RWPE1 (cell line): ENCODE measurements at regions not wholly inside any gene's neighbourhood (a gene's known extent, or its start where the extent isn't known, plus 50 kb on each side); places are given as distances from the start of the nearest gene placed in this dataset.

Experiments
- CTCF ChIA-PET: fragments of 350-600 bp; sonication (Branson Sonifier 250); formaldehyde crosslinking; extraction: SDS; loops from one replicate; lab custom pipeline; 2021; lab: Yijun Ruan, JAX
- POLR2A ChIA-PET: fragments of 400-600 bp; formaldehyde crosslinking; extraction: SDS; loops from one replicate; lab custom pipeline; 2020; ENCODE audit warnings: antibody characterized with exemption; ENCODE audit not compliant: low non-redundant PET; lab: Yijun Ruan, JAX
- DNase-seq: peaks from one replicate; pipeline ENCODE4 v3.0.0; 2012; ENCODE audit warnings: low spot score
- H3K27ac ChIP-seq: fragments of 450-650 bp; 2 replicates; pipeline ENCODE4 v1.5.1; 2017
- TF ChIP-seq, protein P1 (sequence below): fragments of 450-650 bp; conservative IDR thresholded peaks from 2 replicates; pipeline ENCODE4 v1.5.1; 2017; ENCODE audit warnings: low read depth, mild to moderate bottlenecking

DNA sequence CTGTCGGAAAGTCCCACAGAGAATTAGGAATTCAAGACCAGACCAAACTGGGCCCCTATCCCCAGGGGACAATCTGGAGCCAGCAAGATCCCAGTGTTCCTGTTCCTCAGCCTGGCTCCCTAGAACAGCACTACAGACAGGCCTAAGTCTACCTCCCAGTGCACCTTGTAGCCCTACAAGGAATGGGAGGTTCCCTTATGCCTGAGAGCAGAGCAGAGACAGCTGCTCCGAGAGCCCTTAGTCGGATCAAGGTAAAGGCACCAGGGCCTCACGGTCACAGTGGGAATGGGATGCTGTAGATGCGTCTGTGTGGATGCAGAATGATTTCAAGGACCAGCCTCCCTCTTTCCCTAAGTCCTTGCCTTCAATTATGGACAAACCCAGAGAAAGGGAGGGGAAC lies 204.5 kb upstream of the STXBP5 start:
- POLR2A ChIA-PET = no interaction called here
- DNase-seq = no peak
- CTCF ChIA-PET = interaction anchor here (0.6 kb wide), 1 partner anchor 15 kb away, joined by 3 read pairs; no protein-coding TSS in a partner anchor
- no peak overlapping the region for H3K27ac ChIP-seq
- TF ChIP-seq, protein P1, sequence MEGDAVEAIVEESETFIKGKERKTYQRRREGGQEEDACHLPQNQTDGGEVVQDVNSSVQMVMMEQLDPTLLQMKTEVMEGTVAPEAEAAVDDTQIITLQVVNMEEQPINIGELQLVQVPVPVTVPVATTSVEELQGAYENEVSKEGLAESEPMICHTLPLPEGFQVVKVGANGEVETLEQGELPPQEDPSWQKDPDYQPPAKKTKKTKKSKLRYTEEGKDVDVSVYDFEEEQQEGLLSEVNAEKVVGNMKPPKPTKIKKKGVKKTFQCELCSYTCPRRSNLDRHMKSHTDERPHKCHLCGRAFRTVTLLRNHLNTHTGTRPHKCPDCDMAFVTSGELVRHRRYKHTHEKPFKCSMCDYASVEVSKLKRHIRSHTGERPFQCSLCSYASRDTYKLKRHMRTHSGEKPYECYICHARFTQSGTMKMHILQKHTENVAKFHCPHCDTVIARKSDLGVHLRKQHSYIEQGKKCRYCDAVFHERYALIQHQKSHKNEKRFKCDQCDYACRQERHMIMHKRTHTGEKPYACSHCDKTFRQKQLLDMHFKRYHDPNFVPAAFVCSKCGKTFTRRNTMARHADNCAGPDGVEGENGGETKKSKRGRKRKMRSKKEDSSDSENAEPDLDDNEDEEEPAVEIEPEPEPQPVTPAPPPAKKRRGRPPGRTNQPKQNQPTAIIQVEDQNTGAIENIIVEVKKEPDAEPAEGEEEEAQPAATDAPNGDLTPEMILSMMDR = no peak

DNA sequence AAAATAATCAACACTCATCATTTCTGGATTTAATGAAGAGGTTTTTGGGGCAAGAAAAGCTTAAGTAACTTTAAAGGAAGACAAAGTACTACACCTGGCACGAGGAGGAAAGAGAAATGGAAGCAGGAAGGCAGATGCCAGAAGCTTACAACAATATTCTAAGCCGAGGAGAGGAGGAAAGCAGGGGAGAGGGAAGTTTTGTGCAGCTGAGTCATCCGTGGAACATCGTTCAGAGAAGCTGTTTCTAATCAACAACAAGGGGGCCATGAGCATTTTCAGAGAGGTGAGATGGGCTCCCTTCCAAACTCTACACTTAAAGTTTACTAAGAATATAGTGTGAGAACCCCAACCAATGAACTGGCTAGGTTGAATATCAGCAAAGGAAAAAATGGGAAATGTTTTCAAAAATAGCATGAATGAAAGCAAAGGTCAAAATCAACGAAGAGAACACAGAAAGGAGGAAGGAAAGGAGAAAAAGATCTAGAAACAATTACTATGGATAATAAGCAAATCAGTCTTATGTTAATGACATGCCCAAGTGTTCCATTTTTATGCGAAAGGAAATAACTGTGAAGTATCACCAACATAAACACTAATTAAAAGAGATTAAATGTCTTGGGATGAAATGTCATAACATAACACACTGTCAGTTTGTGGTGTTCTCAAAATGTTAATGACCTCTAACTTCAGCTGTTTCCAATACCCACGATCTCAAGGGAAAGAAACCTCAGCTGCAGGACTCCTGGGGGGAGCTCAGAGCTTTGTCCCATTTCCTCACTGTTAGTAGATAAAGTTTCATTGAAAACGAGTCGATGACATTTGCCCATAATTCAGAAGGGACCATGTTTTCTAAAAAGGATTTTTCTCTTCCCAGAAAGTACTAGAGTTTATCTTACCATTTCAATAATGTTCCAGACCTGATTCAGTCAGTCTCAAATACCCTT lies 203.4 kb upstream of the STXBP5 start:
- DNase-seq = no peak
- ChIA-PET POLR2A (no interaction called here), CTCF (no interaction called here)
- H3K27ac ChIP-seq = no peak overlapping the region
- TF ChIP-seq, protein P1 = no peak

- ChIA-PET POLR2A (no interaction called here), CTCF (interaction anchor here (0.5 kb wide), 1 partner anchor 247 kb away, joined by 3 read pairs; no protein-coding TSS in a partner anchor)
- DNase-seq = no peak
- H3K27ac ChIP-seq = no peak overlapping the region
- TF ChIP-seq, protein P1 = no peak
Measured at GRCh38 chr6:147001621-147002020, 202.6 kb upstream of the STXBP5 start.

GRCh38 chr6:147003186-147003585 lies 201.0 kb upstream of the STXBP5 start:
- ChIA-PET POLR2A (no interaction called here), CTCF (interaction anchor here (0.7 kb wide), 1 partner anchor 1570 kb away, joined by 3 read pairs; no protein-coding TSS in a partner anchor)
- TF ChIP-seq, protein P1 = no peak
- H3K27ac ChIP-seq = no peak overlapping the region
- no peak for DNase-seq

- ChIA-PET POLR2A (no interaction called here), CTCF (interaction anchor here (0.9 kb wide), 1 partner anchor 9 kb away, joined by 4 read pairs; no protein-coding TSS in a partner anchor)
- DNase-seq = no peak
- TF ChIP-seq, protein P1 = no peak
- H3K27ac ChIP-seq = no peak overlapping the region
Measured at GRCh38 chr6:147005499-147005898, 198.7 kb upstream of the STXBP5 start.

GRCh38 chr6:147007441-147007840 lies 196.8 kb upstream of the STXBP5 start:
- DNase-seq = no peak
- TF ChIP-seq, protein P1 = no peak
- ChIA-PET POLR2A (no interaction called here), CTCF (no interaction called here)
- no peak overlapping the region for H3K27ac ChIP-seq
